ENCODE measurements at regions not wholly inside any gene's neighbourhood (a gene's known extent, or its start where the extent isn't known, plus 50 kb on each side); places are given as distances from the start of the nearest gene placed in this dataset.
"Not testable (repeated sequence)": the region's sequence is repeated elsewhere in the genome, so short reads cannot be mapped to it uniquely, and the experiment has no call there.

- H3K27ac Mint-ChIP-seq: no peak overlapping the region
- no peaks in the 10 kb centered on the region for H3K27me3 Mint-ChIP-seq
- DNase-seq: no peak
- peaks cover 0 to 4% (median 2%) of the 10 kb centered on the region in 7 donors for H3K9me3 Mint-ChIP-seq
- no peak for ATAC-seq (ENCODE audit: low read depth in 2 of 2)
- H3K4me1 Mint-ChIP-seq: no peaks in the 10 kb centered on the region
- H3K4me3 Mint-ChIP-seq: no peak overlapping the region
- no peaks in the 10 kb centered on the region for H3K36me3 Mint-ChIP-seq
Measured at GRCh38 chr2:52340171-52340570, 1308.2 kb upstream of the NRXN1 start.

DNA sequence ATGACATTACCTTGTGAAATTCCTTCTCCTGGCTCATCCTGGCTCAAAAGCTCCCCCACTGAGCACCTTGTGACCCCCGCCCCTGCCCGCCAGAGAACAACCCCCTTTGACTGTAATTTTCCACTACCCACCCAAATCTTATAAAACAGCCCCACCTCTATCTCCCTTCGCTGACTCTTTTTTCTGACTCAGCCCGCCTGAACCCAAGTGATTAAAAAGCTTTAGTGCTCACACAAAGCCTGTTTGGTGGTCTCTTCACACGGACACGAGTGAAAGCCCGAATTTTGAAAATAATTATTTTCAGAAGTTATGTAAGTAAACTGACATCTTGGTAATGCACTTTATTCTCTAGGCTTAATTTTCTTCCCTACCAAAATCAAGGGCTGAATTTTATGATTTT, 1305.9 kb upstream of the NRXN1 start:
- not testable (repeated sequence) for H3K4me3 Mint-ChIP-seq; H3K27me3 Mint-ChIP-seq; H3K9me3 Mint-ChIP-seq; H3K36me3 Mint-ChIP-seq; H3K27ac Mint-ChIP-seq; H3K4me1 Mint-ChIP-seq; DNase-seq; ATAC-seq (ENCODE audit: low read depth in 2 of 2)

- Mint-ChIP-seq H3K27me3 (no peaks in the 10 kb centered on the region), H3K36me3 (no peaks in the 10 kb centered on the region), H3K4me1 (no peaks in the 10 kb centered on the region), H3K27ac (no peak overlapping the region), H3K4me3 (no peak overlapping the region), H3K9me3 (peaks cover 0 to 8% (median 3%) of the 10 kb centered on the region in 7 donors)
- DNase-seq (no peak), ATAC-seq (ENCODE audit: low read depth in 2 of 2) (no peak)
Measured at GRCh38 chr2:52336951-52337350, 1305.0 kb upstream of the NRXN1 start.

- peaks cover 0 to 8% (median 3%) of the 10 kb centered on the region in 7 donors for H3K9me3 Mint-ChIP-seq
- H3K4me1 Mint-ChIP-seq: no peaks in the 10 kb centered on the region
- DNase-seq: no peak
- no peaks in the 10 kb centered on the region for H3K36me3 Mint-ChIP-seq
- H3K27me3 Mint-ChIP-seq: no peaks in the 10 kb centered on the region
- no peak overlapping the region for H3K27ac Mint-ChIP-seq
- ATAC-seq (ENCODE audit: low read depth in 2 of 2): no peak
- no peak overlapping the region for H3K4me3 Mint-ChIP-seq
Measured at GRCh38 chr2:52335727-52336126, 1303.8 kb upstream of the NRXN1 start.

DNA sequence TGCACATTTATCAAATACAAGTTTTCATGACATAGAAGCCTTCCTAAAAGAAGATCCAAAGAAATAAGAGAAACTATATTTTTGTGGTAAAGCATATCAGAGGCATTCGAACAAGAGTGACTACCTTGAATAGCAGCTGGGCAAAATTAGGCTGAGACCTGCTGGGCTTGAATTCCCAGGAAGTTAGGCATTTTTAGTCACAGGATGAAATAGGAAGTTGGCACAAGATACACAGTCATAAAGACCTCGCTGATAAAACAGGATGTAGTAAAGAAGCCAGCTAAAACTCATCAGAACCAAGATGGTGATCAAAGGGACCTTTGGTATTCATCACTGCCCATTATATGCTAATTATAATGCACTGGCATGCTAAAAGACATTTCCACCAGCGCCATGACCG, 1302.3 kb upstream of the NRXN1 start:
- peaks cover 0 to 15% (median 3%) of the 10 kb centered on the region in 7 donors for H3K9me3 Mint-ChIP-seq
- H3K4me1 Mint-ChIP-seq: no peaks in the 10 kb centered on the region
- ATAC-seq (ENCODE audit: low read depth in 2 of 2) (no peak), DNase-seq (no peak)
- H3K4me3 Mint-ChIP-seq: no peak overlapping the region
- H3K36me3 Mint-ChIP-seq: no peaks in the 10 kb centered on the region
- H3K27ac Mint-ChIP-seq: no peak overlapping the region
- H3K27me3 Mint-ChIP-seq: no peaks in the 10 kb centered on the region

GRCh38 chr2:52327641-52328040, 1295.7 kb upstream of the NRXN1 start:
- DNase-seq (no peak), ATAC-seq (ENCODE audit: low read depth in 2 of 2) (no peak)
- Mint-ChIP-seq H3K9me3 (peaks cover 7 to 43% (median 13%) of the 10 kb centered on the region in 7 donors), H3K4me1 (no peaks in the 10 kb centered on the region), H3K4me3 (no peak overlapping the region), H3K27ac (no peak overlapping the region), H3K27me3 (no peaks in the 10 kb centered on the region), H3K36me3 (no peaks in the 10 kb centered on the region)

- Mint-ChIP-seq H3K27ac (no peak overlapping the region), H3K27me3 (no peaks in the 10 kb centered on the region), H3K4me1 (no peaks in the 10 kb centered on the region), H3K4me3 (no peak overlapping the region), H3K36me3 (no peaks in the 10 kb centered on the region), H3K9me3 (peaks cover 0 to 5% (median 0%) of the 10 kb centered on the region in 7 donors)
- no peak for DNase-seq
- ATAC-seq (ENCODE audit: low read depth in 2 of 2): no peak
Measured at GRCh38 chr2:52314231-52314630, 1282.3 kb upstream of the NRXN1 start.

- no peaks in the 10 kb centered on the region for H3K36me3 Mint-ChIP-seq
- no peaks in the 10 kb centered on the region for H3K4me1 Mint-ChIP-seq
- no peaks in the 10 kb centered on the region for H3K27me3 Mint-ChIP-seq
- H3K4me3 Mint-ChIP-seq: no peak overlapping the region
- H3K9me3 Mint-ChIP-seq: peaks cover 0 to 5% (median 4%) of the 10 kb centered on the region in 7 donors
- DNase-seq (no peak), ATAC-seq (ENCODE audit: low read depth in 2 of 2) (no peak)
- H3K27ac Mint-ChIP-seq: no peak overlapping the region
Measured at GRCh38 chr2:52312486-52312885, 1280.6 kb upstream of the NRXN1 start.

- peak overlapping the region in 1 of 6 donors; percentile 31 for H3K27ac Mint-ChIP-seq
- H3K9me3 Mint-ChIP-seq: peaks cover 0 to 6% (median 2%) of the 10 kb centered on the region in 7 donors
- H3K27me3 Mint-ChIP-seq: no peaks in the 10 kb centered on the region
- DNase-seq (no peak), ATAC-seq (ENCODE audit: low read depth in 2 of 2) (no peak)
- no peak overlapping the region for H3K4me3 Mint-ChIP-seq
- H3K36me3 Mint-ChIP-seq: no peaks in the 10 kb centered on the region
- no peaks in the 10 kb centered on the region for H3K4me1 Mint-ChIP-seq
Measured at GRCh38 chr2:52311862-52312261, 1279.9 kb upstream of the NRXN1 start.

DNA sequence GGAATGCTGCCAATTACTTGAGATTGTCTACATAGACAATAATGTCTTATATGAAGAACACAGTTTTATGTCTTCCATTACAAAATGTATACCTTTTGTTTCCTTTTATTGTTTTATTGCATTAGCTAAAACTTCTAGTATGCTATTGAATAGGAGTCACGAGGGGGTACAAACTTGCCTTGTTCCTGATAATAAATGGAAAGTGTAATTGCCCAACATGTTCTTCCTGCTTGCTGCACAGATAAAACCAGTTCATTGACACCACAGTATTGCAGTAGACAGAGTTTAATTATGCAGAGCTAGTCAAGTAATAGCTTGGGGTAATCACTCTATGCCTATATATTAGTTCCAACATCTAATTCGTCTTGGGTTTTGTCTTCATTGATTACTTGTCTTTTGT, 1276.2 kb upstream of the NRXN1 start:
- no peaks in the 10 kb centered on the region for H3K27me3 Mint-ChIP-seq
- no peak overlapping the region for H3K27ac Mint-ChIP-seq
- H3K9me3 Mint-ChIP-seq: peaks cover 4 to 18% (median 13%) of the 10 kb centered on the region in 7 donors
- DNase-seq: no peak
- H3K4me1 Mint-ChIP-seq: no peaks in the 10 kb centered on the region
- H3K4me3 Mint-ChIP-seq: no peak overlapping the region
- ATAC-seq (ENCODE audit: low read depth in 2 of 2): no peak
- no peaks in the 10 kb centered on the region for H3K36me3 Mint-ChIP-seq

GRCh38 chr2:52294628-52295027, 1262.7 kb upstream of the NRXN1 start:
- no peaks in the 10 kb centered on the region for H3K4me1 Mint-ChIP-seq
- H3K27ac Mint-ChIP-seq: peak overlapping the region in 1 of 6 donors; percentile 1
- no peak overlapping the region for H3K4me3 Mint-ChIP-seq
- no peaks in the 10 kb centered on the region for H3K36me3 Mint-ChIP-seq
- peaks cover 0 to 9% (median 4%) of the 10 kb centered on the region in 7 donors for H3K9me3 Mint-ChIP-seq
- no peaks in the 10 kb centered on the region for H3K27me3 Mint-ChIP-seq
- no peak for ATAC-seq (ENCODE audit: low read depth in 2 of 2)
- DNase-seq: no peak

- H3K9me3 Mint-ChIP-seq: peaks cover 0 to 5% (median 4%) of the 10 kb centered on the region in 7 donors
- H3K4me3 Mint-ChIP-seq: no peak overlapping the region
- DNase-seq: no peak
- H3K36me3 Mint-ChIP-seq: no peaks in the 10 kb centered on the region
- ATAC-seq (ENCODE audit: low read depth in 2 of 2): no peak
- H3K4me1 Mint-ChIP-seq: no peaks in the 10 kb centered on the region
- H3K27ac Mint-ChIP-seq: no peak overlapping the region
- no peaks in the 10 kb centered on the region for H3K27me3 Mint-ChIP-seq
Measured at GRCh38 chr2:52292801-52293200, 1260.9 kb upstream of the NRXN1 start.

DNA sequence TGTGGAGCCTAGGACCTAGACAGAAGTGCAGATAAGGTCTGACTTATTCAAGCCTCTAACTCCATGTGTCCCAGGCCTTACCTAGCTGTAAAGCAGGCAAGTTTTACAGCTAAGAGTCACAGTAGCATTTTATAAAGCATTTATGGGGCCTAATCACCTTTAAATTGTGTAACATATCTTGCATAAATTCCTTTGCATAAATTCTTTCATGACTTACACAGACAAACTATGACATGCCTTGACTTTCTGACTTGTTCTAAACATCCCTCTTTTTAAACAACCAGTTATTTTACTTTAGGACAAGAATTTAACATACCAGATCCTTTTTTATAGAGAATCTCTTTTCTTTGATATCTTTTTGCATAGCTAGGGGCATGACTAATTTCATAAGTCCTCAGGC, 1257.8 kb upstream of the NRXN1 start:
- H3K4me3 Mint-ChIP-seq: no peak overlapping the region
- no peaks in the 10 kb centered on the region for H3K4me1 Mint-ChIP-seq
- no peak overlapping the region for H3K27ac Mint-ChIP-seq
- no peaks in the 10 kb centered on the region for H3K27me3 Mint-ChIP-seq
- no peak for DNase-seq
- peaks cover 0 to 10% (median 0%) of the 10 kb centered on the region in 7 donors for H3K9me3 Mint-ChIP-seq
- no peaks in the 10 kb centered on the region for H3K36me3 Mint-ChIP-seq
- ATAC-seq (ENCODE audit: low read depth in 2 of 2): no peak

DNA sequence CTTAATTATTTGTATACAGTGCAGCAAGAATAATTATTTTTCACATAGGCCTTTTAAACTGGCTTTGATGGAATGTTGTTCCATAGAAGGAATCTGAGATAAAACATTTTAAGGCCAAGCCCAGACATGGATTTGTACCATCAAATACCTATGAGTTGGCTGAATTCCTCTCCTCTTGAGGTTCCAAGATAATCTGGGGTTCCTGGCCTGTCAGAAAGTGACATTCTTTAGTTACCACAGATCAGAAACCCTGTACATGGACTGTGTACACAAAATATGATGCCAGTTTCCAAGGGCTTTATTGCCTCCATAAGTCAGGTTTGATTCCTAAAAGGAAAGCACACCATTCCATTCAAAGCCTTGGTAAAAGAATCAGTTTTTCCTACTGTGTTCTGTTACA, 1256.7 kb upstream of the NRXN1 start:
- no peaks in the 10 kb centered on the region for H3K36me3 Mint-ChIP-seq
- DNase-seq: no peak
- peaks cover 0 to 7% (median 2%) of the 10 kb centered on the region in 7 donors for H3K9me3 Mint-ChIP-seq
- H3K4me3 Mint-ChIP-seq: no peak overlapping the region
- H3K27me3 Mint-ChIP-seq: no peaks in the 10 kb centered on the region
- no peak overlapping the region for H3K27ac Mint-ChIP-seq
- ATAC-seq (ENCODE audit: low read depth in 2 of 2): no peak
- H3K4me1 Mint-ChIP-seq: no peaks in the 10 kb centered on the region
